IMR-90 (cell line): ENCODE measurements at regions not wholly inside any gene's neighbourhood (a gene's known extent, or its start where the extent isn't known, plus 50 kb on each side); places are given as distances from the start of the nearest gene placed in this dataset.

Source experiments
- ATAC-seq: fragments of 200-7000 bp; cut with Tn5 transposase; 2 replicates; pipeline ENCODE4 v1.9.1; 2020; ENCODE audit warnings: low read depth, mild to moderate bottlenecking, moderate library complexity
- BruUV-seq: library from RNA; stranded (reverse); fragments of 400-500 nt; replicated peaks from 2 replicates; lab custom pipeline; 2021; lab: Mats Ljungman, UMichigan
- CTCF ChIA-PET: fragments of 300-600 bp; formaldehyde crosslinking; extraction: SDS; loops from one replicate; lab custom pipeline; 2021; ENCODE audit warnings: antibody characterized with exemption; lab: Yijun Ruan, JAX
- POLR2A ChIA-PET: fragments of 300-600 bp; sonication (Branson Sonifier 250); formaldehyde crosslinking; loops from one replicate; lab custom pipeline; 2022; ENCODE audit warnings: antibody characterized with exemption; ENCODE audit not compliant: unreplicated experiment; lab: Charles Lee
- DNase-seq: peaks from one replicate; pipeline ENCODE4 v3.0.0; 2013
- H2AFZ ChIP-seq: replicated peaks from 2 replicates; pipeline ENCODE3; 2013; ENCODE audit warnings: low read length, mild to moderate bottlenecking; ENCODE audit not compliant: poor library complexity
- H2AK5ac ChIP-seq: 2 replicates; pipeline ENCODE4 v1.6.1; 2013; ENCODE audit warnings: low read depth, low read length, inconsistent platforms
- H2AK9ac ChIP-seq: replicated peaks from 2 replicates; pipeline ENCODE3; 2013; ENCODE audit warnings: mild to moderate bottlenecking, low read depth, low read length, moderate library complexity; ENCODE audit not compliant: poor library complexity
- H2BK120ac ChIP-seq: 2 replicates; pipeline ENCODE4 v1.6.1; 2013; ENCODE audit warnings: low read depth, low read length, inconsistent platforms
- H2BK15ac ChIP-seq: 3 replicates; pipeline ENCODE4 v1.6.1; 2013; ENCODE audit warnings: low read depth, low read length, inconsistent platforms
- H2BK20ac ChIP-seq: 2 replicates; pipeline ENCODE4 v1.6.1; 2013; ENCODE audit warnings: low read depth, mild to moderate bottlenecking, inconsistent platforms, low read length, moderate library complexity
- H2BK5ac ChIP-seq: 2 replicates; pipeline ENCODE4 v1.6.1; 2013; ENCODE audit warnings: mild to moderate bottlenecking, low read depth, low read length, inconsistent platforms; ENCODE audit not compliant: poor library complexity, severe bottlenecking
- H3K14ac ChIP-seq: replicated peaks from 2 replicates; pipeline ENCODE4 v1.6.1; 2013; ENCODE audit warnings: low read depth, low read length, inconsistent platforms
- H3K18ac ChIP-seq: 2 replicates; pipeline ENCODE4 v1.6.1; 2013; ENCODE audit warnings: low read depth, low read length, control low read depth
- H3K23ac ChIP-seq: 2 replicates; pipeline ENCODE4 v1.6.1; 2013; ENCODE audit warnings: low read depth, low read length, inconsistent platforms
- H3K27ac ChIP-seq: 2 replicates; pipeline ENCODE4 v1.5.1; 2013; ENCODE audit warnings: mild to moderate bottlenecking, control low read depth, low read length; ENCODE audit not compliant: insufficient read depth
- H3K27me3 ChIP-seq: 2 replicates; pipeline ENCODE4 v1.6.1; 2013; ENCODE audit warnings: low read length; ENCODE audit not compliant: control insufficient read depth, insufficient read depth
- H3K36me3 ChIP-seq: 2 replicates; pipeline ENCODE4 v1.6.1; 2013; ENCODE audit warnings: low read length, mixed read lengths; ENCODE audit not compliant: control insufficient read depth, insufficient read depth
- H3K4ac ChIP-seq: 2 replicates; pipeline ENCODE4 v1.6.1; 2013; ENCODE audit warnings: low read depth, low read length, inconsistent platforms
- H3K4me1 ChIP-seq: 2 replicates; pipeline ENCODE4 v1.6.1; 2013; ENCODE audit warnings: low read length, mixed read lengths; ENCODE audit not compliant: control insufficient read depth, insufficient read depth
- H3K4me2 ChIP-seq: 2 replicates; pipeline ENCODE4 v1.6.1; 2013; ENCODE audit warnings: low read depth, mild to moderate bottlenecking, control low read depth, low read length, moderate library complexity
- H3K4me3 ChIP-seq: 2 replicates; pipeline ENCODE4 v1.5.1; 2013; ENCODE audit warnings: low read depth, mild to moderate bottlenecking, control low read depth, low read length, moderate library complexity; ENCODE audit not compliant: insufficient read depth
- H3K56ac ChIP-seq: 2 replicates; pipeline ENCODE4 v1.6.1; 2013; ENCODE audit warnings: low read length, inconsistent platforms; ENCODE audit not compliant: insufficient read depth; ENCODE audit errors: extremely low read depth
- H3K79me1 ChIP-seq, 2 experiments: 2 replicates each; pipeline ENCODE4 v1.6.1; 2013; ENCODE audit warnings: low read length in 2 of 2, inconsistent platforms in 1 of 2, low read depth in 1 of 2
- H3K9ac ChIP-seq: 2 replicates; pipeline ENCODE4 v1.6.1; 2013; ENCODE audit warnings: low read depth, low read length, control low read depth
- H3K9me1 ChIP-seq: 2 replicates; pipeline ENCODE4 v1.6.1; 2013; ENCODE audit warnings: low read length, inconsistent platforms; ENCODE audit not compliant: insufficient read depth
- H3K9me3 ChIP-seq: 2 replicates; pipeline ENCODE4 v1.6.1; 2013; ENCODE audit warnings: low read length; ENCODE audit not compliant: control insufficient read depth, insufficient read depth
- H4K20me1 ChIP-seq: 2 replicates; pipeline ENCODE4 v1.6.1; 2013; ENCODE audit warnings: low read length, inconsistent platforms; ENCODE audit not compliant: insufficient read depth
- H4K5ac ChIP-seq: 2 replicates; pipeline ENCODE4 v1.6.1; 2013; ENCODE audit warnings: mild to moderate bottlenecking, low read depth, low read length, control low read depth
- H4K8ac ChIP-seq, 2 experiments: 2 replicates each; pipeline ENCODE4 v1.6.1; 2013; ENCODE audit warnings: low read depth in 2 of 2, low read length in 2 of 2, control low read depth in 1 of 2, inconsistent platforms in 1 of 2
- H4K91ac ChIP-seq: 2 replicates; pipeline ENCODE4 v1.6.1; 2013; ENCODE audit warnings: low read depth, low read length, inconsistent platforms; ENCODE audit not compliant: insufficient read depth
- BHLHE40 ChIP-seq: fragments of 150-350 bp; IDR thresholded peaks from 2 replicates; pipeline ENCODE4 v1.6.1; 2016; ENCODE audit warnings: mild to moderate bottlenecking, low read depth, low read length
- CEBPB ChIP-seq: IDR thresholded peaks from 2 replicates; pipeline ENCODE4 v1.6.1; 2012; ENCODE audit warnings: low read depth, low read length, improper control_type of control experiment
- CHD1 ChIP-seq: IDR thresholded peaks from 2 replicates; pipeline ENCODE4 v1.6.1; 2012; ENCODE audit warnings: low read depth, low read length, improper control_type of control experiment
- FOS ChIP-seq: fragments of 150-350 bp; IDR thresholded peaks from 2 replicates; pipeline ENCODE4 v1.6.1; 2016; ENCODE audit warnings: low read depth, low read length
- MAFK ChIP-seq: IDR thresholded peaks from 2 replicates; pipeline ENCODE4 v1.6.1; 2012; ENCODE audit warnings: low read depth, low read length, improper control_type of control experiment
- MAZ ChIP-seq: IDR thresholded peaks from 2 replicates; pipeline ENCODE4 v1.6.1; 2012; ENCODE audit warnings: low read depth, mild to moderate bottlenecking, low read length, improper control_type of control experiment, moderate library complexity, borderline replicate concordance
- NFE2L2 ChIP-seq: fragments of 150-350 bp; IDR thresholded peaks from 2 replicates; pipeline ENCODE4 v1.6.1; 2016; ENCODE audit warnings: low read depth, mild to moderate bottlenecking, low read length
- POLR2A ChIP-seq: IDR thresholded peaks from 2 replicates; pipeline ENCODE4 v1.6.1; 2012; ENCODE audit warnings: mild to moderate bottlenecking, low read depth, low read length
- RAD21 ChIP-seq: IDR thresholded peaks from 2 replicates; pipeline ENCODE4 v1.6.1; 2012; ENCODE audit warnings: low read length, improper control_type of control experiment
- RCOR1 ChIP-seq: IDR thresholded peaks from 2 replicates; pipeline ENCODE4 v1.6.1; 2012; ENCODE audit warnings: mild to moderate bottlenecking, low read length, improper control_type of control experiment; ENCODE audit not compliant: insufficient replicate concordance
- RFX5 ChIP-seq: IDR thresholded peaks from 2 replicates; pipeline ENCODE4 v1.8.0; 2012; ENCODE audit warnings: low read depth, mild to moderate bottlenecking, low read length, moderate library complexity
- WGBS, 2 experiments: methylation state at CpG; one replicate each; pipeline versions ENCODE4 v1.1.5 to v1.1.7; 2013; ENCODE audit warnings: missing lambda C conversion rate in 2 of 2; ENCODE audit not compliant: insufficient read length in 1 of 2; ENCODE audit errors: extremely low coverage in 2 of 2; 5-methylcytosine and 5-hydroxymethylcytosine counted together
- dilution Hi-C: fragments of 300-500 bp; cut with HindIII; formaldehyde crosslinking; loops from one replicate; pipeline ENCODE4 v1.14.3; 2018; ENCODE audit warnings: low sequenced_read_pairs; ENCODE audit not compliant: unreplicated experiment
- in situ Hi-C: fragments of 300-500 bp; cut with MboI; formaldehyde crosslinking; loops from 3 replicates; pipeline ENCODE4 v1.14.3; 2019; ENCODE audit warnings: low sequenced_read_pairs, inconsistent platforms, mixed read lengths
- intact Hi-C: fragments of 100-400 bp; cut with micrococcal nuclease; formaldehyde crosslinking; loops from 2 replicates; pipeline ENCODE4 v1.10.0; 2022
- TF ChIP-seq, protein P1 (sequence below): fragments of 150-350 bp; IDR thresholded peaks from 2 replicates; pipeline ENCODE4 v1.6.1; 2017; ENCODE audit warnings: mild to moderate bottlenecking, antibody characterized with exemption, low read length, low read depth
- TF ChIP-seq, protein P2 (sequence below): conservative IDR thresholded peaks from 2 replicates; pipeline ENCODE4 v1.5.1; 2012; ENCODE audit warnings: mild to moderate bottlenecking, low read depth, low read length, improper control_type of control experiment
- TF ChIP-seq, protein P3 (sequence below): fragments of 150-350 bp; IDR thresholded peaks from 2 replicates; pipeline ENCODE4 v1.6.1; 2016; ENCODE audit warnings: low read depth, mild to moderate bottlenecking, low read length, moderate library complexity, borderline replicate concordance

DNA sequence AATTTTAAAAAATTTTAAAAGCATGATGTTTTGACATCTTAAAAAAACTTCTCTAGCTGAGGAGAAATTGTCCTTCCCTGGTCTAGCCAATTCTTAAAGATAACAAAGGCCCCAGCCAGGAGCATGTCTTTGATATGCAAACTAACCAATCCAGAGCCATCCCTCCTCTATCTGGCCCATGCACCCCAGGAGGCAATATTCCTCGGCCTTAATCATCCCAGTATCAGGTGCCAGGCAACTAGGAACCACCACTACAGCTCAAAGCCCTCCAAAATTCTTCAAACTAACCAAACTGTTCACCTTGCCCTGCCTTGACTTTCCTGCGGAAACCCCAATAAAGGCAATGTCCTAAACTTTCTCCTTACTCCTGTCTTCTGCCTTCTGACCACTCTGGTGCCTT, 97.8 kb upstream of the USP9X start:
- H2BK5ac ChIP-seq = no peak overlapping the region
- DNase-seq (no peak), ATAC-seq (no peak)
- BruUV-seq = no TSS peak
- H3K18ac ChIP-seq = no peak overlapping the region
- no peak overlapping the region for H4K91ac ChIP-seq
- no peak overlapping the region for H2AFZ ChIP-seq
- WGBS, 2 experiments = 29% methylated on average over 1 of the region's 2 CpGs; no CpG with 5 or more reads in 1 of the 2 experiments
- no peak overlapping the region for H3K56ac ChIP-seq
- H4K5ac ChIP-seq = no peak overlapping the region
- CTCF ChIA-PET = no interaction called here
- H3K27ac ChIP-seq = no peak overlapping the region
- H3K9ac ChIP-seq = no peak overlapping the region
- H2BK15ac ChIP-seq = no peak overlapping the region
- no peaks in the 10 kb centered on the region for H3K79me1 ChIP-seq
- H2AK9ac ChIP-seq = no peak overlapping the region
- POLR2A ChIA-PET = no interaction called here
- no peaks in the 10 kb centered on the region for H3K36me3 ChIP-seq
- no peaks in the 10 kb centered on the region for H3K9me1 ChIP-seq
- H3K9me3 ChIP-seq = no peaks in the 10 kb centered on the region
- no peak overlapping the region for H3K23ac ChIP-seq
- H2AK5ac ChIP-seq = no peak overlapping the region
- H3K4me3 ChIP-seq = no peak overlapping the region
- H4K8ac ChIP-seq = no peak overlapping the region
- intact Hi-C loops (no loop called here), dilution Hi-C loops (no loop called here), in situ Hi-C loops (no loop called here)
- H3K4me1 ChIP-seq = no peaks in the 10 kb centered on the region
- no peak overlapping the region for H3K14ac ChIP-seq
- no peaks in the 10 kb centered on the region for H4K20me1 ChIP-seq
- H3K4ac ChIP-seq = no peak overlapping the region
- H3K27me3 ChIP-seq = no peaks in the 10 kb centered on the region; the same call in 1 of the 2 replicates
- H3K4me2 ChIP-seq = no peak overlapping the region
- no peak overlapping the region for H2BK20ac ChIP-seq
- no peak for TF ChIP-seq MAFK
- TF ChIP-seq CEBPB = no peak
- no peak for TF ChIP-seq MAZ
- no peak for TF ChIP-seq BHLHE40
- TF ChIP-seq FOS = no peak
- TF ChIP-seq CHD1 = no peak
- no peak for TF ChIP-seq RFX5
- TF ChIP-seq, protein P1, sequence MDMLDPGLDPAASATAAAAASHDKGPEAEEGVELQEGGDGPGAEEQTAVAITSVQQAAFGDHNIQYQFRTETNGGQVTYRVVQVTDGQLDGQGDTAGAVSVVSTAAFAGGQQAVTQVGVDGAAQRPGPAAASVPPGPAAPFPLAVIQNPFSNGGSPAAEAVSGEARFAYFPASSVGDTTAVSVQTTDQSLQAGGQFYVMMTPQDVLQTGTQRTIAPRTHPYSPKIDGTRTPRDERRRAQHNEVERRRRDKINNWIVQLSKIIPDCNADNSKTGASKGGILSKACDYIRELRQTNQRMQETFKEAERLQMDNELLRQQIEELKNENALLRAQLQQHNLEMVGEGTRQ = no peak
- TF ChIP-seq RAD21 = no peak
- TF ChIP-seq RCOR1 = no peak
- TF ChIP-seq NFE2L2 = no peak
- TF ChIP-seq POLR2A = no peak
- TF ChIP-seq, protein P2, sequence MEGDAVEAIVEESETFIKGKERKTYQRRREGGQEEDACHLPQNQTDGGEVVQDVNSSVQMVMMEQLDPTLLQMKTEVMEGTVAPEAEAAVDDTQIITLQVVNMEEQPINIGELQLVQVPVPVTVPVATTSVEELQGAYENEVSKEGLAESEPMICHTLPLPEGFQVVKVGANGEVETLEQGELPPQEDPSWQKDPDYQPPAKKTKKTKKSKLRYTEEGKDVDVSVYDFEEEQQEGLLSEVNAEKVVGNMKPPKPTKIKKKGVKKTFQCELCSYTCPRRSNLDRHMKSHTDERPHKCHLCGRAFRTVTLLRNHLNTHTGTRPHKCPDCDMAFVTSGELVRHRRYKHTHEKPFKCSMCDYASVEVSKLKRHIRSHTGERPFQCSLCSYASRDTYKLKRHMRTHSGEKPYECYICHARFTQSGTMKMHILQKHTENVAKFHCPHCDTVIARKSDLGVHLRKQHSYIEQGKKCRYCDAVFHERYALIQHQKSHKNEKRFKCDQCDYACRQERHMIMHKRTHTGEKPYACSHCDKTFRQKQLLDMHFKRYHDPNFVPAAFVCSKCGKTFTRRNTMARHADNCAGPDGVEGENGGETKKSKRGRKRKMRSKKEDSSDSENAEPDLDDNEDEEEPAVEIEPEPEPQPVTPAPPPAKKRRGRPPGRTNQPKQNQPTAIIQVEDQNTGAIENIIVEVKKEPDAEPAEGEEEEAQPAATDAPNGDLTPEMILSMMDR = no peak
- TF ChIP-seq, protein P3, sequence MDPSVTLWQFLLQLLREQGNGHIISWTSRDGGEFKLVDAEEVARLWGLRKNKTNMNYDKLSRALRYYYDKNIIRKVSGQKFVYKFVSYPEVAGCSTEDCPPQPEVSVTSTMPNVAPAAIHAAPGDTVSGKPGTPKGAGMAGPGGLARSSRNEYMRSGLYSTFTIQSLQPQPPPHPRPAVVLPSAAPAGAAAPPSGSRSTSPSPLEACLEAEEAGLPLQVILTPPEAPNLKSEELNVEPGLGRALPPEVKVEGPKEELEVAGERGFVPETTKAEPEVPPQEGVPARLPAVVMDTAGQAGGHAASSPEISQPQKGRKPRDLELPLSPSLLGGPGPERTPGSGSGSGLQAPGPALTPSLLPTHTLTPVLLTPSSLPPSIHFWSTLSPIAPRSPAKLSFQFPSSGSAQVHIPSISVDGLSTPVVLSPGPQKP = no peak
- H2BK120ac ChIP-seq = no peak overlapping the region
